Cortex of kidney (tissue), 1 donor: ENCODE measurements at regions not wholly inside any gene's neighbourhood (a gene's known extent, or its start where the extent isn't known, plus 50 kb on each side); places are given as distances from the start of the nearest gene placed in this dataset.

Experiments
- DNase-seq: peaks from one replicate; lab custom pipeline; 2025; lab: John Stamatoyannopoulos, UW

DNA sequence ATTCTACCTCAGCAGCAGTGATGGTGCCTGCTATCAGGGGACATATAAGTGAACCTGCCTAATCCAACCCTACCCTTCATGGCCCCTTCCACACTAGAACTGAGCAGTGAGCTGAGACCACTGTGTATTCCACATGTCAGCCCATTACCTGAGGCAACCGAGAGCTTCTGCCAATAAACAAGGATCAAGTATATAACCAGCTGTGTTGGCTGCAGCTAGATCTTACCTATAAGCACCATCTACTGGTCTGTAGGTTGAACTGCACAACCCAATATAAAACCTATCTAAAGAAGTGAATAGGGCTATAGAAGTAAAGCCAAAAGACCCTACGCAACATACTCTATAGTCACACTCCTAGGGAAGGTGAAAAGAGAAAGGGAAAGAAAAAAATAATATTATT lies 376.9 kb downstream of the HHIPL2 start:
- no peak for DNase-seq

DNA sequence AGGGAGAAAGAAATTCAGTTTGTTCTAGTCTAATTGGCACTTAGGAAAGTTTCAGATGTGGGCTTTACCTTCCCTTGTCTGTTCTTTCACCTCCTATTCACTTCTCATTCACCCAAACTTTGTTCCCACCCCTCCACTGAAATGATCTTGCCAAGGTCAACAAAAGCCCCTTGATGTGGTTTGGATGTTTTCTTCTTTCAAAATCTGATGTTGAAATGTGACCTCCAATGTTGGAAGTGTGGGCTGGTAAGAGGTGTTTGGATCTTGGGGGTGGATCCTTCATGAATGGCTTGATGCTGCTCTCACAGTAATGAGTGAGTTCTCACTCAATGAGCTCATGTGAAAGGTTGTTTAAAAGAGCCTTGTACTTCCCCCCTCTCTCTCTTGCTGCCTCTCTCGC lies 379.3 kb downstream of the HHIPL2 start:
- DNase-seq, result no peak

DNA sequence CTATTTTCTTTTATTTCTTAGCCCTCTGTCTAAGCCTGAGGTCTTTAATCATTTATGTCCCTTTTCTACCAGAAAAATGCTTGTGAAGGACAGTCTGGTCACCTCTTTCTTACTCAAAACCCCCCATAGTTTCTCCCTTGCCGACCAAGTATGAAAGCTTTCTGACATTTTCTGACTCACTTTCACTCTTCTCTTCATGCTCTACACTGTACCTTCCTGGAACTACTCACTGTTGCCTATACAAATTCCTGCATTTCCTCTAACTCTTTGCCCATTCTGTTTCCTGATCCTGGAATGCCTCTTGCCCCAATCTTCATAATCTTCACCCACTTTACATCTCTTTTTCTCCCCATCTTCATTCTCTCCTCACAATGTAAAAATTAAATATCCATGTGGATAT lies 380.0 kb downstream of the HHIPL2 start:
- DNase-seq, result no peak

DNA sequence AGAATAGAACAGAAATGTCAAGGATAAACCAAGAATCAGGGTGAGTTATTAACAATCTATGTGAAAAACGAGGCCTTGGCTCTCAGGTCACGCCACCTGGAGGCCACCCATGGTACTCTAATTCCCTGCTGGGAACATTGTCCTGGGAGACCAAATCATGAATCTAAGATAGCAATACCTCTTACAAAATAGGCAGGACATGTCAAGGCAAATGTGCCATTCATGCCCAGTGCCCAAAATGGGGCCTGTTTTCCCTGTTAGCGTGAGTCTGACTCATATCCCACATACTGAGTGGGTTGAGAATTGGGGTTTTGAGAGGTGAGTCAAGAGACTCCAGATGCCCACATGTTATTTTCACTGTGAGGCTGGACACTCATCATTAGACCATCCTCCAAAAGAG lies 380.8 kb downstream of the HHIPL2 start:
- no peak for DNase-seq

DNA sequence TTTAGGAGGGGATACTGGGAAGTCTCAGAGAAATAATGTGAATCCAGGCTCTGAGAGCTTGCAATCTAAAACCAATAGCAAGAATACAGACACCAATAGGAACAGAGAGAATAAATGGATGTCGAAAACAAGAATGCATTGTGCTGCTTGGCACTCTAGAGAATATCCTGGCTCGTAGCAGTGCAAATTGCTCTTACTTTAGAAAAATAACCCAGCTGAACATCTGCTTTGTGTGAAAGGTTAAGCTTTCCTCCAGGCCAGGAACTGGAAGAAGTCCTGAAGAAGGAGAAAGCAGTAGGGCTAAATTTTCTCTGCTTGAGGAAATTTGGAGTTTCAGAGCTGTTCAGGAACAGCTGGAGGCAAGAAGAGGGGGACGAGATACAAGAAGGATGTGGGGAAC lies 382.3 kb downstream of the HHIPL2 start:
- DNase-seq, result no peak

DNA sequence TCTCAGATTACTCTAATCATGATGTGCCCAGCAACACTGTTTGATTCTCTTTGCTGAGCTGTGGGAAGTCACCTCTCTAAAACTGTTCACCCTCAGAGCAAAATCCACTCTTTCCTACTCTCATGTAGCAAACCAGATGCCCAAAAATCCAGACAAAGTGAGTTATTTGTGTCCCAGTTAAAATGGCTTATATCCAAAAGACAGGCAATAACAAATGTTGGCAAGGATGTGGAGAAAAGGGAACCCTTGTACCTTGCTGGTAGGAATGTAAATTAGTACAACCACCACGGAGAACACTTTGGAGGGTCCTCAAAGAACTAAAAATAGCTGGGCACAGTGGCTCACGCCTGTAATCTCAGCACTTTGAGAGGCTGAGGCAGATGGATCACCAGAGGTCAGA lies 384.0 kb downstream of the HHIPL2 start:
- no peak for DNase-seq

DNA sequence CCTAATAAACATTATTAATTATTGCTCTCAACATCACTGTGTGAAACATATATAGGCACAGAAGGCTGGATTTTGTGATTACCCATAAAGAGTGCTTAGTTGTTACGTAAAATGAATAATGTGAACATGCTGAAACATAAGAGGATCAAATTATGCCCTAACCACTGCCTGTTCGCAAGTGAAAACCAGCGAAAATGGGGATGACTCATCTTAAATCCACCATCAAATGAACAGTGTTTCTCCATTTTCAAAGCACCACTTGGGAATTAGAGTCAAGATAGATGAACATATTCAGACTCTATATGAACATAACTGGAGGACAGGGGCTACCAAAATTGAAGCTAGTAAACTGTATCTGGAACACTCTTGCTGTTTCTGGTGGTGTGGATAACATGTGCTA lies 386.2 kb downstream of the HHIPL2 start:
- no peak for DNase-seq

DNA sequence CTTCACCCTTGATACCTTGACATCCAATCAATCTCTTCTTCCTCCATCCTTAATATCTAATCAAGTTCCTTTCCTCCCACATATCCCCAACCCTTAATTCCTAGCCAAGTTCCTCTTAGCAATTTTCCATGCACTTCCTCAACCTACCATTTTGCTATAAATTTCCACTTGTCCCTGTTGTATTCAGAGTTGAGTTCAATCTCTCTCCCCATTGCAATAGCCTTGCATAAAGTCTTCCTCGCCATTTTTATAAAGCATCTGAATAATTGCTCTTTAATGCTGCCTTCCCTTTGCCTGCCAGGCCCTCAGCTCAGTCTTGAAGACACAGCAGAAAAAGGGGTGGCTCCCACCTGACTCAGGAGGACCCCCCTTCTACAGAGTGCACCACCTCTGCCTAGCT lies 390.3 kb downstream of the HHIPL2 start:
- no peak for DNase-seq

DNA sequence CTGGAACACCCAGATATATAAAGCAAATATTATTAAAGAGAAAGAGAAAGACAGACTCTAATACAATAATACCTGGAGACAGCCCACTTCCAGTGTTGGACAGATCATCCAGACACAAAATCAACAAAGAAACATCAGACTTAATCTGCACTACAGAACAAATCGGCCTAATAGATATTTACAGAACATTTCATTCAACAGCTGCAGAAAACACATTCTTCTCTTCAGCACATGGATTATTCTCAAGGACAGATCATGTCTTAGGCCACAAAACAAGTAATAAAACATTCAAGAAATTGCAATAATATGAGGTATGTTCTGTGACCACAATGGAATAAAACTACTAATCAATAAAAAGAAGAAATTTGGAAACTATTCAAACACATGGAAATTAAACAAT lies 398.3 kb upstream of the DUSP10 start:
- no peak for DNase-seq

DNA sequence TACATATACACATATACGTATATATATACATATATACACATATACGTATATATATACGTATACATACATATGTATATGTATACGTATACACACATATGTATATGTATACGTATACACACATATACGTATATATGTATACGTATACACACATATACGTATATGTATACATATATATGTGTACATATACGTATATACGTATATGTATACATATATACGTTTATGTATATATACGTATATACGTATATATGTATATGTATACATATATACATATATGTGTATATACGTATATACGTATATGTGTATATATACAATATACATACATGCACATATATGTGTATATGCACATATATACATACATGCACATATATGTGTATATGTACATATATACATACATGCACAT lies 396.2 kb upstream of the DUSP10 start:
- no peak for DNase-seq

DNA sequence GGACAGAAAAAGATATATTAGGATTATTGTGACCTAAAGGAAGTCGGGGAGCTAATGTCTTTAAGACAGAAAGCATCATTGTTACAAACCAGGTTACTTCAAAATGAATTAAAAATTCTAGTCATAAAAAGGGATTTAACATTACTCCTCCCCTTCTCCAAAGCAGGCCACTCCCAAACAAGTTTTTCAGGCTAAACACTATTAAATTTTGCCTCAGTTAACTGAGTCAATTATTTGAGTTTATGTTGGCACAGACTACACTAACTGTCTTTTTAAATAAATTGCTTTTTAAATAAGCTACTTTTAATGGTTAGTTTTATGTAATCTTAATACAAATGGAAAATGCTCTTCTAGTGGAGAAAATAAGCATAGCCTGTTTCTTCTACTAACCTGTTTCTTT lies 395.0 kb upstream of the DUSP10 start:
- DNase-seq, result no peak

DNA sequence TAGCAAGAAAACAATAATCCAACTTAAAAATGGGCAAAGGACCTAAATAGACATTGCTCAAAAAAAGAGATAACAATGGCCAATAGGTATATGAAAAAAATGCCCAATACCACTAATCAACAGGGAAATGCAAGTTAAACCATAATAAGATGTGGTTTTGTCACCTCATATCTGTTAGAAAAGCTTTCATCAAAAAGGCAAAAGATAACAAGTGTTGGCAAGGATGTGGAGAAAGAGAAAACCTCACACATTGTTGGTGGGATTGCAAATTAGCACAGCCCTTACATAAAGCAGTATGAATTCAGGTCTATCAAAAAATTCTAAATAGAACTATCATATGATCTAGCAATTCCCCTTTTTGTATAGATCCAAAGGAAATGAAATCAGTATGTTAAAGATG lies 387.2 kb upstream of the DUSP10 start:
- no peak for DNase-seq

DNA sequence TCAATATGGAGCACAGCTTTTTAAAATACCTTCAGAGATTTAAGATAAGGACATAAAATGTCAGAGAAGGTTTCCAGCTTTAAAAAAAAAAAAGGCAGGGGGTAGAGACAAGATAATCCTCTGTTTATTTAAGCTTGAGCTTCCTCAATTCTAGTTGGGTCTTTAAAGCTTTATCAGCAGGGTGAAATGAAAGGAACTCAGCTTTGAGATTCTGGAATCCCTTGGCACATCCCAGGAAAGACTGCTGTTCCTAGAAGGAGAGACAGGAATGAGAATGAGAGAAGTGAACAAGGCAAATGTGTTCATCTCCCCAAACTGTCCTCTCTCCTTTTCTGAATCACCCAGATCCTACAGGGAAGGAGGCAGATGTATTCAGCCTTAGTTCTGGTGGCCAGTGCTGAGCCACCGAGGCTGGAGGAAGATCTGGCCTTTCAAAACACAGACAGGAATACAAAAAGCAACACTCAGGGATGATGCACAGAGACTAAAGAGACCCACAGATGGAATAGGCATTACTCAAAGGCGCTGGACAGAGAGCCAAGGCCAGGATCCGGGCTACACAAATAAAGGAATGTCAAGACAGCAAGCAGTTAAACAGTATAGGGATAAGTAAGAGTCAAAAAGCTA lies 385.8 kb upstream of the DUSP10 start:
- DNase-seq, result no peak

DNA sequence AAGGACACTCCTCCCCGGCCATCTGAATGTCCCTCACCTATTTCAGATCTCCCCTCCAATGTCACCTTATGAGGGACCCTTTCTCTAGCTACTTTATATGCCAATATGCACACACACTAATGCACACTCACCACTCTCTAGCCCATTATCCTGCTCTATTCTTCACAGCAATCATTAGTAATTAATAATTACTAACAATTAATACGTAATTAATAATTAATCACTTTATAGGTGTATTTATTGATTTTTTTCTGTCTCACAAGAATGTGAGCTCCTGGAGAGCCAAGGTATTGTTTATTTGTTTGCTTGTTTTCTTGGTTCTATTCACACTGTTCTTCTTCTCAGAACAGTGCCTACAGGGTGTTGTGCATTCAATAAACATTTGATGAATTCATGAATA lies 385.2 kb upstream of the DUSP10 start:
- no peak for DNase-seq

DNA sequence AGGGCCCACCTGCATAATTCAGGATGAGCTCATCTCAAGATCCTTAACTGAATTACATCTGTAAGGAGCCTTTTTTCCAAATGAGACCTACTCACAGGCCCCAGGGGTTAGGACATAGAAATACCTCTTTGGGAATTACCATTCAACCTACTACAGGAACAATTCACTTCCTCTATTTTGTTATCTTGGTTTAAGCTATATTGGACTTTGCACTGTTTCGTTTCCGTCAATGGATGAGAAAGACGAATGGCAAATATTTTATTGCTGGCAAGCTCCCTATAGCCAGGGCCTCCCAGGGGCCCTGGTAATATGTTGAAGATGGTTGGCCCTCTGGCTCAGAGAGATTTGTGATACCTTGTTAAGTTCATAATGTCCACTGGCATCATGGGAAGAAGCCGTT lies 384.2 kb upstream of the DUSP10 start:
- no peak for DNase-seq

DNA sequence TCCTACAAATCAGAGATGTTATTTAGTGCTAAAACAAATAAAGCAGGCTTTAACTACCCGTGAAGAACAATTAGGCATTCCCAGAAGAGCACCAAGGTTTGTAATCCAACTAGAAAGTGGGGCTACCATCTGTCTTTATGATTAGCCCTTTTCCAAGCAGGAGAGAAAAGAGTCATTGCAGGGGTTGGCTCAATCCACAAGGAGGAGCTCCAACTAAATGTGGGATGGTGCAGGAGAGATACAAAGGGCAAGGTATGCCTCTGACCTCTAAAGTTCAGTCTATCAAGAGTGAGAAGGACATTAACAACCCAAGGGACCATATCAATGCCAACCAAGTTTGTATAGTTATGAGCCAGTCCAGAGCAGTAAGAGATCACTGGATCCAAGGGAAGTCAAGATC lies 382.7 kb upstream of the DUSP10 start:
- DNase-seq, result no peak

DNA sequence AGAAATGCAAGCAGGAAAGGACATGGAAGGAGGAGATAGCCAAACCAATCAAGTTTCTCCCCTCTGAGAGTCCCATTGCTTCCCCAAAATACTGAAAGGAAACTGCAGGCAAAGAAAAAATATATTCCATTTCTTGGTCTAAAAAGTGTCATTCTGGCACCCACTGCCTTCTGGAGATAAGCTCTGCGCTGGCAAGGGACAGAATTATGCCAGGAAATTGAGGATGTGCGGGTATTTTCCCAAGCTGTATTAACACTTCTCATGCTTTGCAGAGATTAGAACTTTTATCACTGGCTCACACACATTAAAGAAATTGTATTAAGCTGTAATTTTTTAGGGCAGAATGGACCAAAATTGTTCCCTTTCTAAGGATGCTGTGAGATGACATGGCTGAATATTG lies 381.2 kb upstream of the DUSP10 start:
- no peak for DNase-seq

DNA sequence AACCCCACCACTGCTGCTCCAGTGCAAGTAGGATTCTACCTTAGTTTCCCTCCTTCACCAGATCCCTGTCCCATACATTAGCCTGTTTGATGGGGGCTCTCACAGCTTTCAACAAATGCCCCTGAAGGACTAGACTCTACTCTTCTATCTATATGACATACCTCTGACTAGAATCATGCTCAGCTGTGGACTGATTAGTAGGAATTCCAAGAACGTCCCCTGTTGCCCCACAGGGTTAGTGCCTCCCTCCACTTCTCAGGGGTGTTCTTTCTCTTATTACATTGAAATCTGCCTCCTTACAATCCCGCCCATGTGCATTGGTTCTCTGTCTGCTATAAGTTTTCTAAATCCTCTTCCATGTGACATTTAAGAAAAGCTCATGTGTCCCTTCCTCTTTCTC lies 375.9 kb upstream of the DUSP10 start:
- no peak for DNase-seq

DNA sequence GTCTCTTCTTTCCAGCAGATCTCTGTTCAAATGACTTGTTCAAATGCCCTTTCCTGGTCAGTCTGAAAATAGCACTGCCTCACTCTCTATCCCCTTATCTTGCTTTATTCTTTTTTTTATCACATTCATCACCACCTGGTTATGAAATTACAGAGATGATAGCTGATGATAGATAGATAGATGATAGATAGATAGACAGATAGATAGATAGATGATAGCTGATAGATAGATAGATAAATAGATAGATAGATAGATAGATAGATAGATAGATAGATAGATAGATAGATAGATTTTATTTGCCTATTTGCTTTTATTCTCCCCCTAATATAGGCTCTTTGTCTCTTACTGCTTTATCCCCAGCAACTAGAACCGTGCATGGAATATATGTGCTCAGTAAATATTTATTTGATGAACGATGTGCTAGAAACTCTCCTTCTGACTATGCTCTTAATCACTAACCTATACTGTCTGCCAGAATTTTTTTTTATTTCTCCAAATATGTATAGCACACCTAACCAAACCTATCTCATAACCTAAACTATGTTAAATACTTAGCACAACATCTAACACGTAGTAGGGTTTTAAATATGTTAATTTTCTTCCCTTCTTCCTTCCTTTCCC lies 372.8 kb upstream of the DUSP10 start:
- DNase-seq, result no peak

DNA sequence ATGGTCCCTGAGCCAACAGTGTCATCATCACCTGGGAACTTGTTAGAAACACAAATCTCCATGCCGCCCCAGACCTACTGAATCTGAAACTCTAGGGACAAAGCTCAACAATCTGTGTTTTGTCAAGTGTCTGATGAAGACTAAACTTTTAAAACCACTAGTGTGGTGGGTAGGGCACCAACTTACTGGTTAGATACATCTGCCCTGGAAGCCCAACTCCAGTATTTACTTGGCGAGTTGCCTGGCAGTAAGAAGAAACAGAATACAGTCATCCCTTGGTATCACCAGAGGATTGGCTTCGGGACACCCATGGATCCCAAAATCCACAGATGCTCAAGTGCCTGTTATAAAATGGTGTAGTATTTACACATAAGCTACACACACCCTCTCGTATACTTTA lies 367.9 kb upstream of the DUSP10 start:
- no peak for DNase-seq

DNA sequence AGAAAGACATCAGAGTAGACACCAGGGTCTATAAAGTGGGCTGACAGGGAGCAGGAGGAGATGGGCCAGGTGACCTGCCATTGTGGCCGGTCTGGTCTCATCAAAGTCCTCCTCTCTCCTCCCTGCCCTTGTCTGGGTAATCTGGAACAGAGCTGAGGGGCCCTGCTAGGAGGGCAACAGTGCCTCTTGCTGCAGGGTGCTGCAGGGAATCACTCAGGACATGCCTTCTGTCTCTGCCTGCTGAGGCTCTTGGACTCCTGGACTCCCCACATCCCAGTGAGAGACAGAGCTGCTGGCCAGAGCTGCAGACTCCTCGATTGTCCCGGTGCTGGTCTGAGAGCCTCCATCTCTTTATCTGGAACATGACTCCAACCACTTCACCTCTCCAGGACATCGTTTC lies 366.1 kb upstream of the DUSP10 start:
- no peak for DNase-seq

DNA sequence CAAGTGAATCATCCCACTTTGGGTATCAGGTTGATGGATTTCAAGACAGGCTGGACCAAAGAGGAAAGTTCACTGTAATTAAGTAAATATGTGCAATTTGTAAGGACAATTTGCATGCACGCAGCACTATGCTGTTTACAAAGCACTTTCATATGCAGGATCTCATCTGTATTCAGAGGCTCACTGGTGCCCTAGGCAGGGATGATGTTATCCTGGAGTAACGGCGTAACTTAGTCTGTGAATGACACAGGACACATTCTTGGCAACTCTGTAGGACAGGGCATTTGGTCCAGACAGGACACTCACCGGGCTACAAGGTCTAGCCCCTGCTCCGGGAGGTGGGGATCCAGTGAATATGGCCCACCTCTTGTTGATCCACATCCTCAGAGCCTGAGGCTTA lies 365.4 kb upstream of the DUSP10 start:
- no peak for DNase-seq

DNA sequence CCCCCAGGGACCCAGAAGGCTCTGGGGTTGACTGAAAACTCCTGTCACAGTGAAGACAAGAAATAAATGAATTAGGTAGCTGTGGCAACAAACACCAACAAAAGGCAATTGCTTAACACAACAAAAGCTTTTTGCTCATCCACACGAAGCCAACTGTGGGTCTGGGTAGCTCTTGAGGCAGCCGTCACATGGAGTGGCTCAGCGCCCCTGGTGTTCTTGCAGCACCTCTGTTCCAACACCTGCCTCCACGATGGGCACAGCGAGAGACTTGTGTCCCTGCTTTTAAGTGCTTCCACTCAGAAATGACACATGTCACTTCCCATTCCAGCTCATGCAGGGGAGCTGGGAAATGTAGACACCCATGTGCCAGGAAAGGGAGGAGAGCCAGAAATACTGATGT lies 364.5 kb upstream of the DUSP10 start:
- DNase-seq, result no peak

DNA sequence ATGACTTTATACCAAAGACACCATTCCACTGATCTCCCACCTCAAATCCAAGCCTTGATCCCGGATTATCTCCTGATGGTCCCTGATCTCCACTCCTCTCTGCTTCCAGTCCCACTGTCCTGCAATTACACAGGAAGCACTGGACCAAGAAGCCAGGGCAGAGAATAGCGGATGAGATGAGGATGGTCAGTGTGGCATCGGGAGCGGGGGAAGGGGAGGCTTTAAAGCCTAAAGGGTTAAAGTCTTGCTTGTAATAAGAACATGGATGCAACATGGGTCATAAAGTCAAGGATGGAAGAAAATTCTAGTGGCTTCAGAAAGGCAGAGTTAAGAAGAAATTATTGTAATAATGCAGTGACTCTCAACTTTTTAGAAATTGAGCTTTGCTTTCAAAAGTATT lies 364.0 kb upstream of the DUSP10 start:
- no peak for DNase-seq

DNA sequence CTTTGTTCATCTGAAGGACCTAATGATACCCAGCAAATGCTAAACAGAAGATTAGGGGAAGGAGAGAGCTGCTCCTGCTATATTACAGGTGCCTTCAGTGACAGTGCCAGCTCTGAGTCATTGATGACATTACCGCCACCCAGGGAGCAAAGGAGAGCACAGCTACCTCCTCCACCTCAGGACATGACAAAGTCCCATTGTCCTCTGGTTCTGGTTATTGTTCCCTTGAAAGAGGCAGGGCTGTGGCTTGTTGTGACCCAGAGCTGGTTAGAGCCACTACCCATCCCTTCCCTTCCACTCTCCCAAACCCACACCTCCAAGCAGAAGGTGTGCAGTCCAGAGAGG lies 363.5 kb upstream of the DUSP10 start:
- DNase-seq, result no peak
